ENCODE measurements at regions not wholly inside any gene's neighbourhood (a gene's known extent, or its start where the extent isn't known, plus 50 kb on each side); places are given as distances from the start of the nearest gene placed in this dataset.

DNA sequence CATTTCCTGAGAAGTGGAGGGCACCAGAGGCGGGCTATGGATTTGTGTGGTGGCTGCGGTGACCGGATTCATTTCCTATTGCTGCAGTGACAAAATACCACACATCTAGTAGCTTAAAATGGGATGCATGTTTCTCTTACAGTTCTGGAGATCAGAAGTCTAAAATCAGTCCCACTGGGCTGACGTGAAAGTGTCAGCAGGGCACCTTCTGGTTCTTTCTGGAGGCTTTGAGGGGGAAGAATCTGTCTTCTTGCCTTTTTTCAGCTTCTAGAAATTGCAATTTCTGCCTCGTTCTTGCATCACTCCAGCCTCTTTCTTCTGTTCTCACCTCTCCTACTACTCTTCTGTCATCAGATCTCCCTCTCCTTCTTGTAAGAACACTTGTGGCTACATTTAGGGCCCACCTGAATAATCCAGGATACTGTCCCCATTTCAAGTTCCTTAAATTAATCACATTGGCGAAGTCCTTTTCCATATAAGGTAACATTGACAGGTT lies 111.2 kb downstream of the MARCHF4 start:
- TF ChIP-seq EZH2 (IDR thresholded peaks at IDR 0.05; ENCODE audit: borderline replicate concordance, insufficient read depth, low read depth, low read length, poor library complexity, severe bottlenecking) = no peak
- TF ChIP-seq, protein P1, sequence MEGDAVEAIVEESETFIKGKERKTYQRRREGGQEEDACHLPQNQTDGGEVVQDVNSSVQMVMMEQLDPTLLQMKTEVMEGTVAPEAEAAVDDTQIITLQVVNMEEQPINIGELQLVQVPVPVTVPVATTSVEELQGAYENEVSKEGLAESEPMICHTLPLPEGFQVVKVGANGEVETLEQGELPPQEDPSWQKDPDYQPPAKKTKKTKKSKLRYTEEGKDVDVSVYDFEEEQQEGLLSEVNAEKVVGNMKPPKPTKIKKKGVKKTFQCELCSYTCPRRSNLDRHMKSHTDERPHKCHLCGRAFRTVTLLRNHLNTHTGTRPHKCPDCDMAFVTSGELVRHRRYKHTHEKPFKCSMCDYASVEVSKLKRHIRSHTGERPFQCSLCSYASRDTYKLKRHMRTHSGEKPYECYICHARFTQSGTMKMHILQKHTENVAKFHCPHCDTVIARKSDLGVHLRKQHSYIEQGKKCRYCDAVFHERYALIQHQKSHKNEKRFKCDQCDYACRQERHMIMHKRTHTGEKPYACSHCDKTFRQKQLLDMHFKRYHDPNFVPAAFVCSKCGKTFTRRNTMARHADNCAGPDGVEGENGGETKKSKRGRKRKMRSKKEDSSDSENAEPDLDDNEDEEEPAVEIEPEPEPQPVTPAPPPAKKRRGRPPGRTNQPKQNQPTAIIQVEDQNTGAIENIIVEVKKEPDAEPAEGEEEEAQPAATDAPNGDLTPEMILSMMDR (IDR thresholded peaks at IDR 0.05) = no peak
- Histone ChIP-seq H3K27ac (ENCODE audit: low read length in 2 of 2) (no peak overlapping the region), H3K9me3 (ENCODE audit: control extremely low read depth in 1 of 3, control insufficient read depth in 2 of 3, insufficient read depth in 1 of 3, low read length in 2 of 3) (no peaks in the 10 kb centered on the region), H3K9ac (ENCODE audit: low read length) (no peak overlapping the region), H3K27me3 (replicated peaks in 1 of 4; ENCODE audit: control extremely low read depth in 1 of 4, control insufficient read depth in 3 of 4, insufficient read depth in 4 of 4, low read length in 3 of 4) (peaks cover 0 to 10% (median 0%) of the 10 kb centered on the region in 4 experiments), H2AFZ (ENCODE audit: insufficient read depth, low read depth, low read length, poor library complexity, severe bottlenecking) (no peak overlapping the region), H3K4me2 (replicated peaks; ENCODE audit: low read depth, low read length, poor library complexity, severe bottlenecking) (no peak overlapping the region), H3K36me3 (replicated peaks in 1 of 2; ENCODE audit: control extremely low read depth in 1 of 2, control insufficient read depth in 1 of 2, extremely low read depth in 1 of 2, insufficient read depth in 2 of 2, low read length in 1 of 2) (no peaks in the 10 kb centered on the region), H3K4me3 (ENCODE audit: control extremely low read depth in 1 of 5, extremely low read depth in 1 of 5, insufficient read depth in 1 of 5, low read depth in 2 of 5, low read length in 4 of 5) (no peak overlapping the region), H4K20me1 (ENCODE audit: control insufficient read depth, insufficient read depth, low read length, poor library complexity, severe bottlenecking) (no peaks in the 10 kb centered on the region), H3K4me1 (ENCODE audit: control insufficient read depth in 2 of 2, insufficient read depth in 2 of 2, low read length in 2 of 2) (no peaks in the 10 kb centered on the region), H3K79me2 (ENCODE audit: control insufficient read depth, insufficient read depth, low read length) (no peaks in the 10 kb centered on the region)
- H3K4me1 Mint-ChIP-seq = no peaks in the 10 kb centered on the region
- intact Hi-C loops (cut with micrococcal nuclease) = no loop called here
- H3K27me3 Mint-ChIP-seq = peaks cover 23% of the 10 kb centered on the region
- CTCF ChIA-PET = interaction anchor here (0.8 kb wide), 1 partner anchor 1452 kb away, joined by 3 read pairs; no protein-coding TSS in a partner anchor
- no peak overlapping the region for H3K4me3 Mint-ChIP-seq
- no peak for ATAC-seq (ENCODE audit: low read depth)
- no peaks in the 10 kb centered on the region for H3K9me3 Mint-ChIP-seq (ENCODE audit: insufficient read depth)
- no peak overlapping the region for H3K27ac Mint-ChIP-seq
- POLR2A ChIA-PET = no interaction called here
- WGBS (ENCODE audit: insufficient coverage) = 100% methylated on average over 2 of the region's 6 CpGs
- no peak for DNase-seq

DNA sequence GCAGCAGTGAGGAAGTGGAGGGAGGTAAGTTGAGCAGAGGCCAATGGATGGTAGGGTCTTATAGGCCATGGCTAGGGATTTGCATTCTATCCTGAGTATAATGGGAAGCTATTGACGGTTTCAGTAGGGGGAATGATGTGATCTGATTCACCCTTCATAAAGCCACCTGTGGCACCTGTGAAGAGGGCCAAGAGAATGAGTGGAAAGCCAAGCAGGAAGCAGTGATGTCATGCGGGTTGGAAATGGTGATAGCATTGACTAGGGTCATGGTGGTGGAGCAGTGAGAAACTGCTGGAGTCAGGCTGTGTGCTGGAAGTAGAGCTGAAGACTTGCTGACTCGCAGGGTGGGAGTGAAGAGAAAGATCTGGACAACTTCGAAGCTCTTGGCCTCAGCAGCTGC lies 111.7 kb downstream of the MARCHF4 start:
- H3K4me2 ChIP-seq (replicated peaks; ENCODE audit: low read depth, low read length, poor library complexity, severe bottlenecking) = no peak overlapping the region
- H3K4me3 ChIP-seq (ENCODE audit: control extremely low read depth in 1 of 5, extremely low read depth in 1 of 5, insufficient read depth in 1 of 5, low read depth in 2 of 5, low read length in 4 of 5) = no peak overlapping the region
- H3K4me3 Mint-ChIP-seq = no peak overlapping the region
- peaks cover 23% of the 10 kb centered on the region for H3K27me3 Mint-ChIP-seq
- no peaks in the 10 kb centered on the region for H3K4me1 ChIP-seq (ENCODE audit: control insufficient read depth in 2 of 2, insufficient read depth in 2 of 2, low read length in 2 of 2)
- no peaks in the 10 kb centered on the region for H3K79me2 ChIP-seq (ENCODE audit: control insufficient read depth, insufficient read depth, low read length)
- H3K27ac ChIP-seq (ENCODE audit: low read length in 2 of 2) = no peak overlapping the region
- 80% methylated on average over 4 of the region's 4 CpGs for WGBS (ENCODE audit: insufficient coverage)
- POLR2A ChIA-PET = no interaction called here
- H3K27me3 ChIP-seq (replicated peaks in 1 of 4; ENCODE audit: control extremely low read depth in 1 of 4, control insufficient read depth in 3 of 4, insufficient read depth in 4 of 4, low read length in 3 of 4) = peaks cover 0 to 10% (median 0%) of the 10 kb centered on the region in 4 experiments
- intact Hi-C loops (cut with micrococcal nuclease) = no loop called here
- no peaks in the 10 kb centered on the region for H4K20me1 ChIP-seq (ENCODE audit: control insufficient read depth, insufficient read depth, low read length, poor library complexity, severe bottlenecking)
- no peak for DNase-seq
- CTCF ChIA-PET = no interaction called here
- no peaks in the 10 kb centered on the region for H3K4me1 Mint-ChIP-seq
- H3K9ac ChIP-seq (ENCODE audit: low read length) = no peak overlapping the region
- H3K36me3 ChIP-seq (replicated peaks in 1 of 2; ENCODE audit: control extremely low read depth in 1 of 2, control insufficient read depth in 1 of 2, extremely low read depth in 1 of 2, insufficient read depth in 2 of 2, low read length in 1 of 2) = no peaks in the 10 kb centered on the region
- no peaks in the 10 kb centered on the region for H3K9me3 ChIP-seq (ENCODE audit: control extremely low read depth in 1 of 3, control insufficient read depth in 2 of 3, insufficient read depth in 1 of 3, low read length in 2 of 3)
- H2AFZ ChIP-seq (ENCODE audit: insufficient read depth, low read depth, low read length, poor library complexity, severe bottlenecking) = no peak overlapping the region
- TF ChIP-seq EZH2 (IDR thresholded peaks at IDR 0.05; ENCODE audit: borderline replicate concordance, insufficient read depth, low read depth, low read length, poor library complexity, severe bottlenecking) = no peak
- TF ChIP-seq, protein P1 (IDR thresholded peaks at IDR 0.05) = no peak
- H3K9me3 Mint-ChIP-seq (ENCODE audit: insufficient read depth) = no peaks in the 10 kb centered on the region
- H3K27ac Mint-ChIP-seq = no peak overlapping the region
- ATAC-seq (ENCODE audit: low read depth) = no peak

Data from B cell (primary cell).